Left ventricle myocardium superior (tissue), 1 donor: ENCODE measurements at regions not wholly inside any gene's neighbourhood (a gene's known extent, or its start where the extent isn't known, plus 50 kb on each side); places are given as distances from the start of the nearest gene placed in this dataset.

Experiments used
- ATAC-seq: fragments of 200-7000 bp; cut with Tn5 transposase; one replicate; pipeline ENCODE4 v1.9.1; 2020; ENCODE audit warnings: mild to moderate bottlenecking, moderate library complexity
- DNase-seq: peaks from one replicate; pipeline ENCODE4 v3.0.0-alpha.2; 2020
- intact Hi-C: fragments of 100-400 bp; cut with micrococcal nuclease; formaldehyde crosslinking; loops from one replicate; pipeline ENCODE4 v1.11.0; 2022
- donor health status: DM: no; HTN: yes; CAD: no; lungs with severe emphysema.

DNA sequence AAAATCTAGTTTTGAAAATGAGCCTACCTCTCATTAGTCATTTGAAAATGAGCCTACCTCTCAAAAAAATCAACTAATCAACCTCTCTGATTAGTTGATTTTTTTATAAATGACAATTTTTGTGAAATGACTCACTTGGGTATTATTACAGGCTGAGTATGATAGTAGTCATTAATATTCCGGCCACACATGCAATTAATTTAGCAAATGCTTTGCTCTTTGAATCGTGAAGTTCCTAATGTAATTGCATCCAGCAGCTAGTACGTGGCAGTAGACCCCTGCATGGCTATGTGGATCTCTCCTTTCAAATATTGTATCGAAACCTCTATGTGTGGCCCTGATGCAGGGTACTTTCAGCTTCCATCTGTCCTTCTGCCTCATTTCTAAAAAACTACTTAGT is 245.9 kb upstream of the PHYHIPL start:
- no peak for ATAC-seq
- no peak for DNase-seq
- intact Hi-C loops, result no loop called here

DNA sequence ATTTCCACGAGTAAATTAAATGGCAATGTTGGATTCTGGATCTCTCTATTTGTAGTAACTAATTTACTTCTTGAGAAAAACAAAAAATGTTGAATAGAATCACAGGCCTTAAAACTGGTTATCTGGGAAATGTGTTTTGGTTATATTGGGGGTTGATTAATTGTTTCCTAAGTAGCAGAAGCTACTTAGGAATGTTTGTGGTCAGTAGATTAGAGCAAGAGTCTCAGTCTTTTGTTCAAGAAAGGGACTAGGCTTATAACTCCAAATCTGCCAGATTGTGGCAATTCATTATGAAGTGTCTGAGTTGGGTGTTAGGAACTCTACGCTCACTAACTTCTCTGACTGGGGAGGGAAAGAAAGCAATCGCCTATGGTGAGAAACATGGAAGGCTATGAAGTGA is 244.3 kb upstream of the PHYHIPL start:
- no peak for ATAC-seq
- intact Hi-C loops, result no loop called here

DNA sequence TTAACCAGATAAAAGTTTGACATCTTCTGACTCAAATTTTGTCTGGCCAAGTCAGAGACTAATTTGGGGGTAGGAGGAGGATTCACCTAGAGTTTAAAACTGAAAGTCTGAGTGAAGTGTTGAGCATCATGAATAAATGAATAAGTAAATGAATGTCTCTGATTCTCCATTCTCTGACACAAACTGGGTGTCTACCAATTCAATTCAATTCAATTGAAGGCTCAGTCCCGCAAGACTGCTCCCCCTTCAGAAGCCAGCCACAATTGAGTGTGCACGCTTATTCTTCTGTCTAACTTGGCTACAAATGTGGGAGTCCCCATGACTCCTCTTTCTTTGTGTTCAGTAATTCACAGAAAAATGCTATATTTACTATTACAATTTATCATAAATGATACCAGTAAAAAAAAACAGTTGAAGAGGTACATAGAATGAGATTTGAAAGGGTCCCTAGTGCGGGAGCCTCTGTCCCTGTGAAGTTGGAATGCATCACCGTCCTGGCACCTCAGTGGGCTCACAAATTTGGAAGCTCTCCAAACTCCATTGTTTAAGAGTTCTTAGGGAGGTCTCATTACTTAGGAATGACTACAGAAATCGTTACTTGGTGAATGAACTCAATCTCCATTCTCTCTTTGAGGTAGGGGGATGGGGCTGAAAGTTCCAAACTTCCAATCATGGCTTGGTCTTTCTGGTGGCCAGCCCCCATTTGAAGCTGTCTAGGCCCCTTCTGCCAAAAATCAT is 243.7 kb upstream of the PHYHIPL start:
- no peak for DNase-seq
- intact Hi-C loops, result no loop called here
- ATAC-seq, result no peak

More for the DNA sequence above, 244.3 kb upstream of the PHYHIPL start:
- no peak for DNase-seq

DNA sequence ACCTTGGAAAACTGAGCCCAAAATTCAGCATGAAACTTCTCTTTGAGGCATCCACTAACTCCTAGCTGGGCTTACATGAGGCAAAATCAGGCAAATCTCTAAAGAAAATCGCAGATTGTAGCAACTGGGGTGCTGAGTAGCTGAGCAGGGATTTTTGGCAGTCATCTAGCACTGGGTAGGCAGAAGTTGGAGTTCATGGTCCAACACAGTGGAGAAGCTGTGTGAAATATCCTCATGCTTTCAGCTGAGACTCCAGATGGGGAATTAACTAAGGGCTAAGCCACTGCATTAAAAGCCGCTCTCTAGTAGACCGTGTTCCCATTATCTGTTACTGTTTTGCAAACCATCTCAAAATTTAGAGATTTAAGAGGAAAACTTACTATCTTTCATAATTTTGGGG is 240.1 kb upstream of the PHYHIPL start:
- DNase-seq, result no peak
- peak; percentile 39 for ATAC-seq
- intact Hi-C loops, result no loop called here

DNA sequence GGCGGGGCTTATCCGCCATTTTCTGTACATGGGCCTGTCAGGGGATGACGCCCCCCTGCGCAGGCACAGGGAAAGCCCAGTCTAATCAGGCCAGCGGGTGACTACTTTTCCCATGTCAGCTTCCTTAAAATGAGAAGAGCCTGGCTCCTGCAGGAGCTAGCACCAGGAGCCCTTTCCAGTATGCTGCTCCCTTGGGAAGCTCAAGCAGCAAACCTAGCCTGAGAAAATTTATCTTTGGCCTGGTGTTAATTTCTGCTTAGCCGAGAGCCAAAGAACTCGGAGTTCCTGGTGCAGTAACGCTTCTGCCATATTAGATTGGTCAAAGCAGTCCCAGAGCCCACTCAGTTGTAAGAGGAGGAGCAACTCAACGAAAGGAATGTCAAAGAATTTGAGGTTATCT is 239.0 kb upstream of the PHYHIPL start:
- ATAC-seq (peak; percentile 80), DNase-seq (peak; percentile 39)
- intact Hi-C loops, result no loop called here

DNA sequence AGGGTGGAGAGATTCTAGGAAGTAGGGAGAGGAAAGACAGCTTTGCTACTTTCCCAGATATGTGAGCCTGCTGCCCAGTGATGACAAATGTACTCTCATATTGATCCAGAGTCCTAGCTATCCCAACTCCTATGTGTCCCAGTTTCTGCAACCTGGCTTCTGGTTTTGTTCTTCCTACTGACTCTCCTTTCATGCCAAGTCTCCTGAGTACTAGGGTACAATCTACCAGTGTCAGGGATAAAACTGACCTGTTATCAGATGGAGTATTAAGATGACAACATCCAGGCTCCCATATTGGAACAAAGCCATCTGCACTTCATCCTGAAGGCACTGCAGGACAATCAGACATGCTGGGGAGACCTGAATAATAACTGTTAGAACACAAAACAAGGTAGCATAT is 233.7 kb upstream of the PHYHIPL start:
- no peak for DNase-seq
- ATAC-seq, result peak; percentile 36
- intact Hi-C loops, result no loop called here

DNA sequence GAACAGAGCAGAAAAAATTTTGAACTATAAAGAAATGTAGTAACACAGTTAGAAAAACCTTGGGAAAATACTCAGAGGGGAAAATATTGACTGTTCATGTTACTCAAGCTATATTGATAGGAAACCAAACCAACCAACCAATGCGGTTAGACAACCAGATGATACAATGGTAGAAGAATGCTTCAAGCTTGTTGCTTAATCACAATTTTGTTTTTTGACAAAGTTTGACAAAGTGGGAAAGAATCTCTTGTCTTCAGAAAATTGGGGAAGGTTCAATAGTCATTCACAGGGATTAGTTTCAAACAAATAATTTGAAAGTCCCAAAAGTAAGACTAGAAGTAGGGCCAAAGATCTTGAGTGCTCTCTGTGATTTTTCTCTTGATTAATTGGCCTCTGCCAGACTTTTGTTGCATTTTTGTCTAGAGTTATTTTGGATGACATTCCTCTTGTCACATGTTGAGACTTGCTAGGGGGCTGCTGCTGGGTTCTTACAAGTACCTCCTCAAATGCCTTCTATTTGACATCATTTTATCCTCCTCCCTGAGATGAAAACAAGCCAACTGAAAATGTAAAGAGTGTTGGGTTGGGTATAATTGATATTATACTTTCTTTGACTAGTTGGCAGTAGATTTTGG is 233.1 kb upstream of the PHYHIPL start:
- no peak for ATAC-seq
- no peak for DNase-seq
- intact Hi-C loops, result no loop called here

DNA sequence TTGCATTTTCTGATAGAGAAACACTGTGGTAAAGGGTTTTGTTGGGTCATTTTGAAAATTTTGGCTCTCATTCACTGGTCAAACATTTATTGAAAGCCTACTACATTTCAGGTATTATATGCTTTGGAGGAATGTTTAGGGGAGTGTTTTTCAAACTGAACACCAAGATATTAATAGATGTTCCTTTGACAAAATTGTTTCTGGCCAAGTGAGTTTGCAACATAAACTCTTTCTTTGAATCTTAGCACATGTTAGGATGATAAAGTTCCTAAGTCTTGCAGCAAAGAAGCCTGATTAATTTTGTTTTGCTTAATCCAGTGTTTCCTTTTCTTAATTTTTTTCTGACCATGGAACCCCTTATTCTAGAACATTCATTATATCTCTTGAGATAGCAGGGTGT is 232.5 kb upstream of the PHYHIPL start:
- ATAC-seq (peak; percentile 43), DNase-seq (no peak)

DNA sequence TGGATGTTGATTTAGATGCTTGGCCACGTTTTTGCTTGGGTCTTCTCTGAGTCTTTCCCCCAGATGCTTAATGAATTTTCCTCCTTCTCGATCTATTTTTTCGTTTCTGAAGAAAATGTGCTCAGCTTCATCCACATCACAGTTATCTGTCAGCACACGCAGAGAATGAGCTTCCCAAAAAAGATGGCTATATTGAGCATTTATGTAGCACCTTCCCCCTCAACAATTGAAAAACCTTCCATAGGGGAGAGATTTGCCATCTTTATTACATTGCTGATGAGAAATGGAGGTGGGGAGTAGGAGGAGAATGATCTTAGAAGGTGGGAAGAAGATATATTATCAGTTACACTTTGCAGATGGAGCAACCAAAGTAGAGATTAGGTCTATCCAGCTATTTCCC is 228.1 kb upstream of the PHYHIPL start:
- intact Hi-C loops, result no loop called here
- no peak for DNase-seq
- no peak for ATAC-seq

More for the DNA sequence above, 232.5 kb upstream of the PHYHIPL start:
- intact Hi-C loops, result no loop called here

DNA sequence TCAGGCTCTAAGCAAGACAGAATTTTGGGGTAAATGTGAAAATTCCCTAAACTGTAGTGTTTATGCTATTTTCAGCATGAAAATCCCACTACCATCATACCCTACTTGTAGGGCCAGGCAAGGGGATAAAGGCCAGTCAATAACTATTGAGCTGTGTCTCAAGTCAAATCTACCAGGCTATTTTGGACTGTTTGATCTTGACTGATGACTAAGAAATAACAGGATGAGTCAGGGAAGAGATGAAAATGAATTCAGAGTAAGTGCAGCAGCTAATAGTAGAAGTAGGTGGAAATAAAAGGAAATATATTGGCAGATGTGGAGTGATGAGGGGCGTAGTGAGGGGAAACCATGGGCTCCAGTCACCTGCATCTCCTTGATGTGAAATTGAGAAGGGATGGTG is 225.8 kb upstream of the PHYHIPL start:
- DNase-seq (no peak), ATAC-seq (no peak)
- intact Hi-C loops, result loop anchor here (5.0 kb wide), 1 partner anchor 232 kb away; no protein-coding TSS in a partner anchor

DNA sequence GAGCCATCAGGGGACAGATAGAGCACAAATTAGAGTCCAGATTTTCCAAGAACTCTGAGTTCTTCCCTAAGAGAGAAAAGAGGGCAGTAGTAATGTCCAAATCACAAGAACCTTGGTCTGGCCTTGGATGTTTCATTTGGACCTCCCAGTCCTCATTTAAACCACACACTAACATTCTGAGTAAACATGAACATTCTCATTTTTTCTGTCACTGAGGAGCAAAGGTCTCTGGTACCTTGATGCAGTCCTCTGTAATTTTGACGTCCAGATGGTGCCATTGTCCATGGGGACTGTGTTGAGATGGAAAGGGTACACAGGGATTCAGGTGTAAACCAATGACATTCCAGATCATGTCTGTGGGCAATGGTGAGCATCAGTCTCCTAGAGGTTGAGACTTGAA is 225.4 kb upstream of the PHYHIPL start:
- intact Hi-C loops, result loop anchor here (5.0 kb wide), 1 partner anchor 231 kb away; no protein-coding TSS in a partner anchor
- ATAC-seq, result no peak

DNA sequence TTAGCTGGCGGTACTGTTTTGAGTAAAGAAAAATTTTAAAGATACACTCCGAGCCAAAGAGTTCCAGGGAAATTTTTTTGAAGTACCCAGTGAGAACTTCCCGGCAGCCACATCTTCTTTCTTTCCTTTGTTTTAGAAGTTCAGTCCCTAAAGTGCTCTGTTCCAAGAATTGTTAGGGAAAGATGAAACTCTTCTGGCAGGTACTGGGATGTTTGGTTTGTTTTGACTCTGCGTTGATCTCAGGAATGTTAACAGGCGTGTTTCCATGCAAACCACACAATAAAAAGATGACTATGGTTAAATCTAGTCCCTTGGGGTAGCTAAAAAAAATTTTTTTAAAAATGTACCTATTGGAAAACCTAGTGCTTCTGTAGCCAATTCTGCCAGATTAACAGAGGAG is 224.7 kb upstream of the PHYHIPL start:
- peak; percentile 68 for ATAC-seq
- intact Hi-C loops, result loop anchor here (5.0 kb wide), 1 partner anchor 231 kb away; no protein-coding TSS in a partner anchor
- DNase-seq, result no peak

More for the DNA sequence above, 225.4 kb upstream of the PHYHIPL start:
- no peak for DNase-seq

DNA sequence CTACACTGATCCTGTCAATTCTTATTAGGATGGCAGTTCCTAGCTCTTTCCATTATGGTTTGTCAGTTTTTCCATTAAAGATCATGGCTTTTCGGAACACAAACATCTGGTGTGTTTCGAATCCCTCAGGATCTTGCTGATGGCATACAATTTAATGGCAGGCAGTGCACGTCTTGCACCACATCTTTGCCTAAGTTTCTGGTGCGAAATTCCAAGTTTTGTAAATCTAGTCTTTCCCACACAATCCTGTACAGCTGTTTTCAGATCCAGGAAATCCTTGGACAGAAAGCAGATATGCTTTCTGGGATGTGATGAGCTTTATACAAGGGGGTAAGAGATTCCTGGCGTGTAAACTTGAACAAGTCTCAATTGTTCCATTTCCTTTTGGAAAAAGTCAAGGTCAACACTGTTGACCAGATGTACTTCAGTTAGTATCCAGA is 224.3 kb upstream of the PHYHIPL start:
- intact Hi-C loops, result loop anchor here (5.0 kb wide), 1 partner anchor 230 kb away; no protein-coding TSS in a partner anchor
- DNase-seq (no peak), ATAC-seq (peak; percentile 88)

DNA sequence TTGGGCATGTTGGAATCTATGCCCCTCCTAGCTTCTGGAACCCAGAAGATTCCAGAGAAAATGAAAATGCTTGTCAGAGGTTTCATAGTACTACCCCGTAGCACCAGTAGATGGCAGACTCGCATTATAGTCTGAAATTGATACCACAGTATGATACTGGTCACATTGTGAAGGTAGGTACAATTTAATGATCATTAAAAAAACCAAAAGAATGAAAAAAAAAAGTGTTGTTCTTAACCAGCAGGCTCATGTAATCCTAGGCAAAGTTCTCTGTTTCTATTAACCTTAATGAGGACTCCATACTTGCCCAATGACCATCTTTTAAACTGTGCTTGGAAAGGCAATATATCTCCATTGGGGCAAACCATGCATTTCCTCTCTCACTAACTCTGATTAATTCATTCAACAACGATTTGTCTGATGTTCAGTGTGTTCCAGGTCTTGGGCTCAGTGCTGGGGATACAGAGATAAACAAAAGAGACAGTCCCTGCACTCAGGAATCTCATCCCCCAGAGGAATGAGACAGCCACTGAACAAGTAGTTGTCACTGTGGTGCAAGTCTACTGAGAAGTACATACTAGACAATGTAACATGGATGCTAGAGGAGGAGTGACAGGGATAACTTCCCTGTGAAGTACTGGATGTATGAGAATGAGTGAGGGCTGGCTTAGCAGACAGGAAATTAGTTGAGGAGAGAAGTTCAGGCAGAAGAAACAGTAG is 223.5 kb upstream of the PHYHIPL start:
- no peak for DNase-seq
- intact Hi-C loops, result loop anchor here (5.0 kb wide), 1 partner anchor 229 kb away; no protein-coding TSS in a partner anchor

DNA sequence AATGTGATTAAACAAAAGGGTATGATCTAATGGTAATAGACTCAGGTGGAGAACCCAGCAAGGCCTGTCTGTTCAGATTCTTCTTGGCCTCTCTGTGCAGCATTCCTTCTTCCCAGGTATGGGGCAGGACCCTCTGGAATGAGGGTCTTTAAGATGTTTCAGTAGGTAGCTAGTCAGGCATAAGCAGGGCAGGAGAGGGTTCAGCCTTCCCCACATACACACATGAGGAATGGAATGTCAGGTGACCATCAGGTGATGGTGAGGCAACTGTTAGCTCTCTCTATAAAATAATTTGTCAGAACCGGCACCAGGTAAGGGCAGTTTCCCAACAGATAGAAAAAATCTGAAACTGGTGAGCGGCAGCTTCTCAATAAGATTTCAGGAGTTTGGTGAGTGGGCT is 222.3 kb upstream of the PHYHIPL start:
- ATAC-seq (no peak), DNase-seq (no peak)
- intact Hi-C loops, result loop anchor here (5.0 kb wide), 1 partner anchor 228 kb away; no protein-coding TSS in a partner anchor

More for the DNA sequence above, 223.5 kb upstream of the PHYHIPL start:
- ATAC-seq, result peak; percentile 74

DNA sequence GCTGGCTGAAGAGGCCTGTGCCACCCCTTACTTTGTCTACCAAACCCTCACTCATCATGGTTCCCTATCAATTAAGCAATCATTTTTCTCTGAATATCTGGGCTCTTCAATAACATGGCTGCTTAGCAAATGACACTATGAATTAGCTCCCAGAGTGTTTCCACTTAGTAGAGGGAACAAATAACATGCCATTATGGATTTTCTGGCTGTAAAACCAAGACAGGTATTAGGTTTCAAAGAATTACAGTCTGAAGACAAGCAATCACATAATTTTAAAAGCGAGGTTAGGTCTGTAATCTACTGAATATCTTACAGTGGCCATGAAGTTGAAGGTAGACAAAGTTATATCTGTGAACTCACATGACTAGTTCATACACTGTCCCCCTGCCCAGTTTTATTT is 220.8 kb upstream of the PHYHIPL start:
- intact Hi-C loops, result no loop called here
- ATAC-seq, result no peak

DNA sequence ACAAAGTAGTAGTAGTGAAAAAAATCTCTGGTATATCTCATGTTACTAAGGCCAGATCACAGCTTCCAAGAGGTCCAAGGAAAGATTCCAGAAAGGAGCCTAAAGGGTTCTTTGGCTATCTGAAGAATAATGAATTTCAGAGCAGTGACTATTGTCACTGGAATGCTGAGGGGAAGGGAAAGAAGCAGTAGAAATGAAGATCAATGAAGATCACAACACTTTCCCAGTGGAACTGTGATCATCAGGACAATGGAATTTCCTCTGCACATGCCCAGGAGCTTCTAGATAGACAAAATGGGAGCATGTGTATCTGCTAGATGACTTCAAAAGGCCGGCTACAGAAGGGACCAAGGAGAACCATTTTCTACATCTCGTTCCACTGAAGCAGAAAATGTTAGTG is 219.5 kb upstream of the PHYHIPL start:
- intact Hi-C loops, result no loop called here
- ATAC-seq (no peak), DNase-seq (no peak)

More for the DNA sequence above, 220.8 kb upstream of the PHYHIPL start:
- DNase-seq, result no peak

DNA sequence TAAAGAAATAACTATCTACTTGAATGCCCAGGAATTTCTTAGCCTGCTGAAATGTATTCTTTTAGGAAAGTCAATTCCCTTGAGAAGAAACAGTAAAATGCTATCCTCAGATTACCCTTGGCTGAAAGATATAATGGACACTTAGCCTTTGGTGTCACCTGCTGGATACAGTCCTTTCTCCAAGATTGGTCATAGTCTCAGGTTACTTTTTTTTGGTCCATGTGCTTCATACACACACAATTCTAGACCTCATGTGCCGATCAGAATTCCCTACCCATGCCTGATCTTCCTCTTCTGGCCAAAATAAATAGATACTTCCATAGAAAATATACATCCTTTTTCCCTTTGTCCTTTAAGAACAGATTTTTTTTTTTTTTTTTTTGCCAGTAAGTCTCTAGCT is 218.9 kb upstream of the PHYHIPL start:
- intact Hi-C loops, result no loop called here

DNA sequence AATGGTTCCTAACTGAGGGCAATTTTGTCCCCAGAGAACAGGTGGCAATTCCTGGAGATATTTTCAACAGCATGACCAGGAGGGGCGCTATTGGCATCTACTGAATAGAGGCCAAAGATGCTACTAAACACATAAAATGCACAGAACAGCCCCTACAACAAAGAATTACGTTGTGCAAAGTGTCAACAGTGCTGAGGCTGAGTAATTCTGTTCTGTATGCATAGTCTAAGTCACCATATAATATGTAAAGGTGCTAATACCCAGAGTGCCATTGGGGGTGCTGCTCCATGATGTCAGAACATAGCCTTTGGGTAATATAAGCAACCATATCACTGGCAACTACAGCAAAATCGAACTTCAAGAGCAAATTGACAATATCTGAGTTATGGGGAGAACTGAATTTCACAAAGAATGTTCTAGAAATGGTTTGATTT is 213.3 kb upstream of the PHYHIPL start:
- ATAC-seq, result no peak
- intact Hi-C loops, result no loop called here
- no peak for DNase-seq

More for the DNA sequence above, 218.9 kb upstream of the PHYHIPL start:
- ATAC-seq (no peak), DNase-seq (no peak)

DNA sequence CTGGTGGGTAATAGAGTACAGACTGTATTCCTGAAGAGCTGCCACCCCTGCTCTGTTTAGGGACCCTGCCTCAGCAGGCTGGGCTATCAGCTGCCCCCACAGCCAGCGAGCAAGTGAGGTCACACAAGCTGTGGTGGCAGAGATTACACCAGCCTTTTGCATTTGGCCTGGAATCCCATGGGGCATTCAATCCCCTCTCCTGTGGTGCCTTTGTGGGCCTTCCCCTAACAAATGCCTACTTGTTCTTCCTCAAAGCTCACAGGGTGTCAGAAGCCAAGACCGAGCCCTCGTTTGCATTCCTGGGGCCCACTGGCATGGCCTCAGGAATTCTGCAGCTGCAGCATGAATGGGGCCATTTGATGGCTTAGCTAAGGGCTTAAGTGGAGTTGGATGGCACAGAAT is 212.7 kb upstream of the PHYHIPL start:
- intact Hi-C loops, result no loop called here
- ATAC-seq, result peak; percentile 24
- DNase-seq, result peak; percentile 23
